Mesenteric fat pad (tissue), 1 donor: ENCODE measurements at regions not wholly inside any gene's neighbourhood (a gene's known extent, or its start where the extent isn't known, plus 50 kb on each side); places are given as distances from the start of the nearest gene placed in this dataset.
"Not testable (repeated sequence)": the region's sequence is repeated elsewhere in the genome, so short reads cannot be mapped to it uniquely, and the experiment has no call there.

Experiments used
- DNase-seq: peaks from one replicate; pipeline ENCODE4 v3.0.0-alpha.2; 2020; ENCODE audit warnings: low spot score
- donor health status: DM: yes; HTN: yes; CAD: no.

DNA sequence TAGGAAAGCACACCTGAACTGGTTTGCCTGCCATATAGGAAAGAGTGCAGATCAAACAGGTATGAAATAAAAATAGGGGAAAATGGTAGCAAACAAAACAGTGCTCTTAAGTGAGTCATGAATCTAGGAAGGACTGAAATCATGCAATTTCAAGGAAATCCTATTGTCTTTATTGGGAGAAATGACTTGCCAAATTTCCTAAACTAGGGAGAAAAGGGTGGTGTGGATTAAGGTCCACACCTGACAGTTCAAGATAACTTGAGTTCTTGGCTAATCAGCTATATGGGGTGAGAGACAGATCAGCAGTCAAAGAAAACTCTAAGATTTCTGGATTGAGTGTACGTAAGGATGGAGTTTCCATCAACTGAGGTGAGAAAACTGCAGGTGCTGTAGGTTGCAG, 101.1 kb downstream of the PRKAB2 start:
- no peak for DNase-seq

DNA sequence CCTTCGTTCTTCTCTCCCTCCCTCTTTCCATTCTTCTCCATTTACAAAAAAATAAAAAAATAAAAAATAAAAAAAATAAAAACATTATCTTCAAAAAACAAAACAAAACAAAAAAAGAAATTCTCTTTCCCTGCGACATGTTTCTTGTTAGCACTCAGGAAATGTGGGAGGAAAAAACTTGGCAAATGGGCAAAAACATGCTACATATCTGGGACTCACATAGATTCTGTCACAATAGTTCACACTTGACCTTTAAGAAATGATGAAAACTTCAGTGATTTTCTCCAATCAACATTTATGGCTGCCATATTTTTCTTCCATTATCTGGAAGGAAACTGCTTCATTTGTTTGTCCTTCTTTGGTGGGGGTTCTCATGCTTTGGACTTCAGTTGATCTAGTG, 109.3 kb downstream of the PRKAB2 start:
- no peak for DNase-seq

DNA sequence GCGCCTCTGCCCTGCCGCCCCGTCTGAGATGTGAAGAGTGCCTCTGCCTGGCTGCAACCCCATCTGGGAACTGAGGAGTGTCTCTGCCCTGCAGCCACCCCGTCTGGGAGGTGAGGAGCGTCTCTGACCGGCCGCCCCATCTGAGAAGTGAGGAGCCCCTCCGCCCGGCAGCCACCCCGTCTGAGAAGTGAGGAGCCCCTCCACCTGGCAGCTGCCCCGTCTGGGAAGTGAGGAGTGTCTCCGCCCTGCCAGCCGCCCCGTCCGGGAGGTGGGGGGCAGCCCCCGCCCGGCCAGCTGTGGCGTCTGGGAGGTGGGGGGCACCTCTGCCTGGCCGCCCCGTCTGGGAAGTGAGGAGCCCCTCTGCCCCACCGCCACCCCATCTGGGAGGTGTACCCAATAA, 110.4 kb downstream of the PRKAB2 start:
- DNase-seq: not testable (repeated sequence)

DNA sequence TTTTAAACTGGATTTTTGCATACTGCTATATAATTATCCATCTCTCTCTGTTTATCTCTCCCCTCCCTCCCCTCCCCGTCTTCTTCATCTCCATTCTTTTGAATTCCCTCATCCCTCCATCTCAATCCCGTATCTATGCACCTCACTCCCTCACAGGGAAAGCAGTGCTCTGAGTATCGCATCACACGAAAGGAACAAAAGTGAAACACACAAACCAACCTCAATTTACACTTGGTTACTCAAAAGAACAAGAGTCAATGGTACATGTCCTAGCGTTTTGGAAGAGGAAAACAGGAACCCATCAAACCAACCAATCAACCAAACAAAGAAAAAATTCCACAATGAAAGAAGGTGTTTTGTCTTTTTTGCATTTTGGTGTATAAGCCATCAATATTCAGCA, 115.1 kb downstream of the NBPF12 start:
- no peak for DNase-seq

DNA sequence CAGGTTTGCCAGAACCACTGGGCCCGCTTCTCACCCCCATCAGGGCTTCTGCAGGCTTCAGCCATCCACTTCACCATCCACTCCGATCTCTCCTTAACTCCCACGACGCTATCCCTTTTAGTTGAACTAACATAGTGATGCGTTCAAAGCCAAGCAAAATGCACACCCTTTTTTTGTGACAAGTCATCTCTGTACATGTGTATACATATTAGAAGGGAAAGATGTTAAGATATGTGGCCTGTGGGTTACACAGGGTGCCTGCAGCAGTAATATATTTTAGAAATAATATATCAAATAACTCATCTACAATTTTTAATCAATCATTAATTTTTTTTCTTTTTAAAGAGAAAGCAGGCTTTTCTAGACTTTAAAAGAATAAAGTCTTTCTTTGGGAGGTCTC, 114.6 kb downstream of the NBPF12 start:
- DNase-seq: no peak

DNA sequence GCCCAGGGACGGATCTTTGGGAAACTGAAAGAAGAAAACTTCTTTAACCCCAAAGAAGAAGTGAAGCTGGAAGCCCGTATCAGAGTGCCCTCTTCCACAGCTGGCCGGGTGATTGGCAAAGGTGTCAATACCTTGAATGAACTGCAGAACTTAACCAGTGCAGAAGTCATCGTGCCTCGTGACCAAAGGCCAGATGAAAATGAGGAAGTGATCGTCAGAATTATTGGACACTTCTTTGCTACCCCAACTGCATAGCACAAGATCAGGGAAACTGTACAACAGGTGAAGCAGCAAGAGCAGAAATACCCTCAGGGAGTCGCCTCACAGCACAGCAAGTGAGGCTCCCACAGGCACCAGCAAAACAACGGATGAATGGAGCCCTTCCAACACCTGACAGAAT, 114.0 kb downstream of the NBPF12 start:
- DNase-seq: no peak

DNA sequence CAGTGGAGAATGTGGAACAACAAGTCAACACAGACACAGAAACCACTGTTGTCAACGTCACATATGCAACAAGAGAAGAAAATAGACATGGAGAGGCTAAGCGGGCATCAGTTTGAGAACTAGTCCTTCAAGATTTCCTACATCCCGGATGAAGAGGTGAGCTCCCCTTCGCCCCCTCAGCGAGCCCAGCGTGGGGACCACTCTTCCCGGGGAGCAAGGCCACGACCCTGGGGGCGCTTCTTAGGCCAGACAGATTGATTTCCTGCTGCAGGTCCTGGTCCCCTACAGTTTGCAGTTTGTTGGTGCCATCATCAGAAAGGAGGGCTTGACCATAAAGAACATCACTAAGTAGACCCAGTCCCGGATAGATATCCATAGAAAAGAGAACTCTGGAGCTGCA, 113.0 kb downstream of the NBPF12 start:
- DNase-seq: no peak

DNA sequence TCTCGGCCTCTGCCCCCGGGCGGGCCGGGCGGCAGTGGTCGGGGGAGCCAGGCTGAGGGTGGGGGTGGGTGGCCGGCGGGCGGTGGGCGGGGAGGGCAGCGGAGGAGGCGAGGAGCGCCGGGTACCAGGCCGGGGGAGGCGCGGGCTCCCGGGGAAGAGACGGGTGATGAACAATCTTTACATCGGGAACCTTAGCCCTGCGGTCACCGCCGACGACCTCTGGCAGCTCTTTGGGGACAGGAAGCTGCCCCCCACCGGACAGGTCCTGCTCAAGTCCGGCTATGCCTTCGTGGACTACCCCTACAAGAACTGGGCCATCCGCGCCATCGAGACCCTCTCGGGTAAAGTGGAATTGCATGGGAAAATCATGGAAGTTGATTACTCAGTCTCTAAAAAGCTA, 112.5 kb downstream of the NBPF12 start:
- DNase-seq: no peak

DNA sequence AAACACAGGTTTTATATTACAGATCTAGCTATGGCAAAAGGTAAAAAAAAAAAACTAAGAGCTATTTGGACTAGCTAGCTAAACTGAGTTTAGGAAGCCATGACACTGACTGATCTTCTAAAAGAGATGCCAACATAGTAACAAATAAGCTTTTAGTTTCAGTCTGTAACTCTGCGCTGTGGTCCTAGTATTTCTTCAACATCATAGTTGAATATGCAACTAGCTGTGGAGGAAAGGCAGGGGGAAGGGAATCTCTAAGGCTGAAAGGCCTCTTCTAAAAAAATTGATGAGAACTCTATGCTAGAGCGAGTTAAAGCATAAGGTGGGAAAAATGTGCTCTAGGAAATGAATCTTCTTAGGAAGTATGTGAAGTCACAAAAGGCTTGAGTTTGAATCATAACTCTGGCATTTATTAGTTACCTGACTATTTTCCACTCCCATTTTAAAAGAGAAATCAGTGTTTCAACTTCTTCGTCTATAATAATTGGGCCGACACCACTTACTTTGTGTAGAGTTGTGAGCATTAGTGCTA, 108.8 kb downstream of the NBPF12 start:
- DNase-seq: not testable (repeated sequence)

DNA sequence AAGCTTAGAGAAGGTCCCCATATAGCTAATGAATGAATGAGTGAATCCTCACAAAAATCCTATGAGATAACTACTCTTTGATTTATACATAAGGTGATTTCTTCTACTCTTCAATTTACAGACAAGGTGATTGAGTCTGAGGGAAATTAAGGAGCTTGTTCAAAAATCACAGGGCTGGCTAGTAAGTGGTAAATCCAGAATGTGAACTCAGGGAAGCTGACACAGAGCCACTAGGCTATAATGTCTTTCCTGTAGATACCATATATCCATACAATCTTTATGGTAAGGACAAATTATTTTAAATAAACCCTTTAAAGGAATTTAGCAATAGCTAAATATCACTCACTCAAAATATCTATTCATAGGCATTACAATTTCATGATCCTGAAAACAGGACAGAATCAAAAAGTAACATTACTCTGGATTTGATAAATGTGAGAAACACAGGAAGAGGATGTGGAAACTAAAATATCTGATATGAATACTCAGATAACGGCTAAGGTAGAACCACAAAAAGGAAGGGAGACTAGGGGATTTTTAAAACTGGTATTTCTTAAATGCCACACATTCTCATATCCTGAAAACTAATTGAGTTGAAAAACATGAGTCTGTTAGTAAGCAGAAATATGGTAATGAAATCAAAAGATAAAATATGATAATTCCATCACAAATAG, 108.2 kb downstream of the NBPF12 start:
- no peak for DNase-seq
